ENCODE measurements at regions not wholly inside any gene's neighbourhood (a gene's known extent, or its start where the extent isn't known, plus 50 kb on each side); places are given as distances from the start of the nearest gene placed in this dataset.

DNA sequence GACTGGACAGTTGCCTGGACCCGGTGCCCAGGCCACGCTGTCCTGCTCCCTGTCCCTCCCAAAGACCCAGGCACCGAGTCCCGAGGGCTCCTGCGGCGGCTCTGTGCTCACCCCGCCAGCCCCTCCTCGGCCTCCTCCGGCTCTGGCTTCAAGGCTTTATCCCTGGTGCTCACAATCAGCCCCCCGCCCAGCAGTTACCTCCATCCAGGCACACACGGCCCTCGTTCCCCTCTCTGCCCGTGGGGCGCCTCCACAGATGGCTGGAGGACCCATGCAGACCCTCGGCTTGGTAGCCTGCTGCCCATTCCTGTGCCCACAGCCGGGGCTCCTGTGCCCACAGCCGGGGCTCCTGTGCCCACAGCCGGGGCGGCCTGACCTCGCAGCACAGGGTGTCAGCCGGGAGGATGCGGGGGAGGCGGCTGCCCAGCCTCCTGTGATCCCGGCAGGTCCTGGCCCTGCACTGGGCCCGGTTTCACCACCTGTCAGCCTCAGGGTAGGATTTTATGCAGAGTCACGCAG lies 52.3 kb upstream of the COL18A1 start:
- no peak for TF ChIP-seq YY1 (IDR thresholded peaks at IDR 0.05; ENCODE audit: insufficient read depth, insufficient read length)
- TF ChIP-seq ZNF274 (IDR thresholded peaks at IDR 0.05; ENCODE audit: low read depth, low read length) = no peak

Data from NT2/D1 (cell line).